CD4-positive, alpha-beta T cell treated with Interleukin-12 subunit alpha and Interleukin-12 subunit beta, for 1 hour (primary cell): ENCODE measurements at regions not wholly inside any gene's neighbourhood (a gene's known extent, or its start where the extent isn't known, plus 50 kb on each side); places are given as distances from the start of the nearest gene placed in this dataset.
"Not testable (repeated sequence)": the region's sequence is repeated elsewhere in the genome, so short reads cannot be mapped to it uniquely, and the experiment has no call there.

Source experiments
- DNase-seq: peaks from one replicate; pipeline ENCODE4 v3.0.0-alpha.2; 2020

- no peak for DNase-seq
These were observed 123.2 kb upstream of the SLC38A4 start for GRCh38 chr12:46948936-46949545.

- DNase-seq: no peak
These were observed 124.3 kb upstream of the SLC38A4 start for GRCh38 chr12:46950094-46950493.

GRCh38 chr12:46952880-46953483 lies 126.4 kb upstream of the PCED1B start:
- no peak for DNase-seq

GRCh38 chr12:46956451-46957035 lies 122.9 kb upstream of the PCED1B start:
- DNase-seq: no peak

GRCh38 chr12:46958053-46958452 lies 121.4 kb upstream of the PCED1B start:
- no peak for DNase-seq

- no peak for DNase-seq
These were observed 120.7 kb upstream of the PCED1B start for GRCh38 chr12:46958599-46959290.

GRCh38 chr12:46959502-46959901 lies 119.9 kb upstream of the PCED1B start:
- DNase-seq: no peak

GRCh38 chr12:46960681-46961080 lies 118.7 kb upstream of the PCED1B start:
- no peak for DNase-seq

- no peak for DNase-seq
These were observed 116.2 kb upstream of the PCED1B start for GRCh38 chr12:46963191-46963590.

- no peak for DNase-seq
These were observed 115.1 kb upstream of the PCED1B start for GRCh38 chr12:46963977-46964971.

GRCh38 chr12:46965137-46965536 lies 114.3 kb upstream of the PCED1B start:
- DNase-seq: no peak

- no peak for DNase-seq
These were observed 113.5 kb upstream of the PCED1B start for GRCh38 chr12:46965880-46966279.

GRCh38 chr12:46970636-46971035 lies 108.8 kb upstream of the PCED1B start:
- no peak for DNase-seq

- DNase-seq: not testable (repeated sequence)
These were observed 105.5 kb upstream of the PCED1B start for GRCh38 chr12:46973937-46974336.

GRCh38 chr12:46977871-46978375 lies 101.5 kb upstream of the PCED1B start:
- DNase-seq: no peak

- no peak for DNase-seq
These were observed 97.8 kb upstream of the PCED1B start for GRCh38 chr12:46981622-46982021.

GRCh38 chr12:46982629-46983392 lies 96.6 kb upstream of the PCED1B start:
- no peak for DNase-seq

GRCh38 chr12:46983393-46983793 lies 96.0 kb upstream of the PCED1B start:
- DNase-seq: no peak

GRCh38 chr12:46983959-46984841 lies 95.2 kb upstream of the PCED1B start:
- peak; percentile 47 for DNase-seq

- DNase-seq: no peak
These were observed 93.6 kb upstream of the PCED1B start for GRCh38 chr12:46985816-46986215.

- DNase-seq: not testable (repeated sequence)
These were observed 91.3 kb upstream of the PCED1B start for GRCh38 chr12:46988122-46988521.
